G401 (cell line): ENCODE measurements at regions not wholly inside any gene's neighbourhood (a gene's known extent, or its start where the extent isn't known, plus 50 kb on each side); places are given as distances from the start of the nearest gene placed in this dataset.
A peak's percentile ranks its signal among the peaks of the same experiment; 100 is the strongest.

Source experiments
- DNase-seq: peaks from one replicate; pipeline ENCODE4 v3.0.0-alpha.2; 2015; ENCODE audit warnings: low spot score
- in situ Hi-C: cut with HindIII; loops from 2 replicates; pipeline ENCODE4 v1.10.0; 2016; ENCODE audit warnings: low sequenced_read_pairs, mixed read lengths

DNA sequence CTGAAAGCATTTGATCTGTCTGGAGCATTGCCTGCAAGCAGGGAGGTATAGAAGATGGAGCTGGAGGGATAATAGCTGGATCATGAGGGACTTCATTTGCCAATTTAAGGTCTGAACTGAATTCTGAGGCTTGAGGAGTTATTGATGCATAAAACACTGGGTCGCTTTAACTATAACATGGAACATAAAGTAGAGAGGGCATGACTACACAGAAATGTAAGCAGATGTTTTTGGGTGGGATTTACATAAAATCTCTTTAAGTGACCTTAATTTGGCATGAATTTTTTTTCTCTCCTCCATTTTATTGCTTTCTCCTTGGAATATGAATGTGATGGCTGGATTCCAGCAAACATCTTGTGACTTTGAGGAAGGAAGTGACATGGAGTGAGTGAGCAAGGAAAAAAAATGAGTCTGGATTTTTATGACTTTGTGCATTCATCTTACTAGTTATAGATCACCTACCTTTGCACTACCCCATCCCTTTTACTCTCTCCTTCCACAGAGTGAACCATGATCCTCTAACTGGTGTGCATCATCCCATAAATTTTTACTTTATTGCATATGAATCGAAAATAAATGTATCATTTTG lies 356.0 kb downstream of the DUSP6 start:
- in situ Hi-C loops: no loop called here
- no peak for DNase-seq

DNA sequence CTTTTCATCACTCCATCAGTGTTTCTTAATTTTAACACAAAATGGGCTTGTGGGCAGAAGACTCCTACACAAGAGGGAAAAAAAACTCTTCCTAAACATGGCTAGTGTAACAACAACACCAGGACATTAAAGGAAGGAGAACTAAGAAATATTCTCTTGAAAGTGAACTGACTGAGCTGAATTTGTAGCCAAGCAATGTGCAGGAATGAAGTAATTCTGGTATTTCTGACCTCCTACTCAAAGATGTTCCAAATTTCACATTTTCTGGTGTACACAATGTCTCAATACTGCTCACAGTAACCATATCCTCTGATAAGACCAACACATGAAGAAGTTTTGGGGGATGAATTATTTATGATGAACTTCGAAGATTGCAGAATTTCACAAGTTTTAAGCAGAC lies 357.3 kb downstream of the DUSP6 start:
- no peak for DNase-seq
- in situ Hi-C loops: no loop called here

DNA sequence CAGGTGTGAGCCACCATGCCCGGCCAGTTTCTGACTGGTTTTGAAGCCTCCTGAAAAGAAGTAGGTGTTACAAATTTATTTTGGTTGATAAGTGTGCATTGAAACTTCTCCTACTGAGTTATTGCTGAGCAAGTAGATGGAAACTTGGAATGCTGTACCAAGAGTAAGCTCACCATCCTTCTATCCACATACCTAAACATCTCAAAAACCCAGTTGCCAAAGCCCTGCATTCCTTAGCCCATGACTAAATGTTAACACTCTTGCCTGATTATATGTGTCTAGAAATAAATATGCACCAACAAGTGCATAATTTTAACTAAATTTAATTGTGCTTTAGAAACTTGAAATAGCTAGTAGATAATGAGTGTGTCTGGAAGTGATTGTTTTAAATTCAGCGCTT lies 357.8 kb downstream of the DUSP6 start:
- no peak for DNase-seq
- in situ Hi-C loops: no loop called here

DNA sequence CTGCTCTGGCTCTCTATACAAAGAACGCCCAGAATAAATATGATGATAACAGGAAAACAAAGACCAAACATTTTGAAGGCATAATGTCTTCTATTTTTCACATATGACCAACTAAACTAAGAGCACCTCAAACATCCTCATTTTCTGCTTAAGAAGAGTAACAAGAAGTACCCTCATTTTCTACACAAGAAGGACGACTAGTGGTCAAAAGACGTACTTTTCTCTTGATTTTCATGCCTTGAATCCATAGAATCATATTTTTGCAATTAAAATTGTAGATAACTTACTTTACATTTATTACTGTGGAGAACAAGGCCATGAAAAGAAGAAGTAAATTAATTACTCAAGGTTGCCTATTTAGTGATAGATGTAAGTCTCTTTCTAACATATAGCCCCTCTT lies 358.6 kb downstream of the DUSP6 start:
- in situ Hi-C loops: no loop called here
- DNase-seq: peak; percentile 13

DNA sequence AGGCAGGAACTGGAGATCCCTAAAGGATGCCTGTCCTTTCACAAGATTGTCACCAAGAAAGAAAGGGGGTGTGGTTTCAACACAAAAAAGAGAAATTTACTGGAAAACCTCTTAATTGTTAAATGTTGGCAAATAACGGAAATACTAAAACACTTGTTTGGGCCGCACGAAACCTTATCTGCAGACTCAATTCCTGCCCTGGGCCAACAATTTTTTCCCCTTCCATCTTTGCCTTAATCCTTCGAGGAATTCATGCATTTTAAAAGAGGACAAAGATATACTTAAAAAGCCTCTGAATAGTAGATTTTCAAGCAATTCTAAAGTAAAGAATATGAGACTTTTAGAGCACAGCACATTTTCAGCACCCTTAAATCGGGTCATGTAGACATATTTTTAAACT lies 366.2 kb downstream of the DUSP6 start:
- in situ Hi-C loops: no loop called here
- DNase-seq: no peak

DNA sequence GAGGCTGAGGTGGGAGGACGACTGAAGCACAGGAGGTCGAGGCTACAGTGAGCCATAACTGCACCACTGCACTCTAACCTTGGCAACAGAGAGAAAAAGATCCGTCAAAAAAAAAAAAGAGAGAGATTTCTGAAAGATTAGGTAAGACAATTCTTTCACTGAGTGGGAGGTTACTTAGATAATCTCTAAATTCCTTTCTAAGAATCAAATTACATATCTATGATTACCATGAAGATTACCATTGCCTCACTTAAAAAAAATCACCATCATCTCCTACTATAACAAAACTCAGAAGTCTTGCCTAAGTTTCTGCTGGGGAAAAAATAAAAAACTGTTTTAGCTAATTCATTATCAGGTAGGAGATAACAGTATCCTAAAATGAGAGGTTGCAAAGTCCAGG lies 366.7 kb downstream of the DUSP6 start:
- in situ Hi-C loops: no loop called here
- no peak for DNase-seq

DNA sequence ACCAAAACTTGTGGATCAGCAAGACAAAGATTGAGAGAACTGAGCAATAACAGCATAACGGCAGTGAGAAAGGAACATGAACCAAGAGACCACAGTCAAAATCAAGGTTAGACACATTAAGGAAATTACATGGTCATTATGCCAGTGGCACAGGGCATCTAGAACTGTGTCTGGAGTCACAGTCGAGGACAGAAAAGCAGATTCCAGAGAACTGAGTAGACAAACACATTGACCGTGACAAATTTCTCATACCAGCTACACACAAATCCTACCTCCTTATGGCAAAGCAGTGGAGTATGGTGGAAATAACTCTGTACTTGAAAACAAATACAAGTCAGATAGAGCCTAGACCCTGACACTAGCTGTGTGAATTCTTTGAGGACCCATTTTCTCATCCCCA lies 367.3 kb downstream of the DUSP6 start:
- no peak for DNase-seq
- in situ Hi-C loops: no loop called here

DNA sequence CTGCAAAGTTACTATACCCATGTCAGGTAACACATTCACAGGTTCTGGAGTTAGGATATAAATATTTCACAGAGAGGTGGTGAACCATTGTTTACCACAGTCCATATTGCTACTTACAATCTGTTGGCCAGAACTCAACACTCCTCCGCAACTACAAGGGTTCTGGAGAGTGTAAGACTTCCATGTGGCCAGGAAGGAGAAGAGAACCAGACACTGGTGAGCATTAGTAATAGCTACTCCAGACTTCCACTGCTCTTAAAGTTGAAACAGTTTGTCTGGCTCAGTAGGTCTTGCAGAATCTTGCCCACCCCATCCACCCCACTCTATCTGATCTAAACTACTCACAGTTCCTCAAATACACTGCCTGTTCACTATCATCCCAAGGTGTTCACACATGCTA lies 369.6 kb downstream of the DUSP6 start:
- in situ Hi-C loops: no loop called here
- DNase-seq: no peak

DNA sequence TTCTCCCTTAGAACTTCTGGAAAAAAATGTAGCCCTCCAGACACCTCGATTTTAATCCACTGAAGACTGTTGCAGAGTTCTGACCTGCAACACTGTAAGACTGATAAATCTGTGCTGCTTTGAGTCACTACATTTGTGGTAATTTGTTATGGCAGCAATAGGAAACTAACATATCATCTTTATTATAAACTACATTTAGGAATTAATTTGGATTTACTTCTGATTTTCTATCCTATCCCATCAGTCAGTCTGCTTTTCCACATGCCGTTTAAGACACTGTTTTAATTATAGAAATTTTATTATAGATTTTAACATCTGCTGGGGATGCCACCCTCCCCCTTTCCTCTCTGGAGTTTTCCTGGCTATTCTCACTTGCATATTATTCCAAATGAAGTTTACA lies 375.2 kb downstream of the DUSP6 start:
- no peak for DNase-seq
- in situ Hi-C loops: no loop called here

DNA sequence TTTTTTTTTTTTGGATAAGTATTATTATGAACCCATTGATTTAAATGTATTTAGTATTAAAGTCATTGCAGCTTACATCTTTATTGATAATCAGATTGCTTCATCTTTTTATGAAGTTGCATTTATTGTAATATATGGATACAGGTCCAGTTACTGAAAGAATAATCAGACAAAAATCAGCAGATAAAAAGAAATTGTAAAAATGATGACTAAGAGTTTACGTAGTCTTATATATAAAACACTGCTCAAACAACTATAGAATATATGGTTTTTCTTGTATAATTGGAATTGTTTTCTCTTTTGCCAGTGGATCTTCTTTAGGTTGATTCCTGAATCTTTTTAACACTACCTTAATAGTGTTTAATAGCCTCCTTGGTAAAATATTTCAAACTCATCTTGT lies 378.3 kb downstream of the DUSP6 start:
- in situ Hi-C loops: no loop called here
- DNase-seq: no peak

DNA sequence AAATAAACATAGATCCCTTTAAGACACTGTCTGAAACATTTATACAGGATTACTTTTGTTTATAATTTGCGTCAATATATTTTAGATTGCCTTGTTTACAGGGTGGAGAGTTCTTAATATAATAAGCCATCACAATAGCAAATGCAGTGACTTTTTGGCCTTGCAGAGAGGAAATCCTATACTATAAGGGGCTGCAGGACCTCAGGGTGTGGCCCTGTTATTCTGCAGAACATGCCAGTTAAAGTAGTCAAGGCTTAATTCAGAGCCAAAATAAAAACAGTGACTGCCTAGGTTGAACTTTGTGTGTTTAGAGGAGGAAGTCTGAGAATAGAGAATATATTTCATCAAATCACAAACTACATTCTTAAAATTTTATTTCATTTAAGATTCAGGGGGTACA lies 381.6 kb downstream of the DUSP6 start:
- in situ Hi-C loops: no loop called here
- no peak for DNase-seq

DNA sequence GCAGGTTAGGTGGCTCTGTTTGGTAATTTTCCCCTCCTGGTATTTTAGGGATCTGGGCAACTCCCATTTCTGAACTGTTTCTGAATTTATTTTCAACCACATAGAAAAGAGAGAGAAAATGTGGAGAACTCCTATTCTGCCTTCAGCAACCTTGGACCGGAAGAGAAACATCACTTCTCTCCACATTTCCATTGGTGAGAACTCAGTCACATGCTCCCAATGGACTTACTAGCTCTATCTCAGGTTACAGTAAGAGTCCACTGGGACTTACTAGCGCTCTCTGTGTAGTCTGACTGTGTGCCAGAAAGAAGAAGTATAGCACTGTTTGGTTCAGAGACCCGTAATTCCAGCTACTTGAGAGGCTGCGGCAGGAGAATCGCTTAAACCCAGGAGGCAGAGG lies 383.2 kb downstream of the DUSP6 start:
- in situ Hi-C loops: no loop called here
- no peak for DNase-seq

DNA sequence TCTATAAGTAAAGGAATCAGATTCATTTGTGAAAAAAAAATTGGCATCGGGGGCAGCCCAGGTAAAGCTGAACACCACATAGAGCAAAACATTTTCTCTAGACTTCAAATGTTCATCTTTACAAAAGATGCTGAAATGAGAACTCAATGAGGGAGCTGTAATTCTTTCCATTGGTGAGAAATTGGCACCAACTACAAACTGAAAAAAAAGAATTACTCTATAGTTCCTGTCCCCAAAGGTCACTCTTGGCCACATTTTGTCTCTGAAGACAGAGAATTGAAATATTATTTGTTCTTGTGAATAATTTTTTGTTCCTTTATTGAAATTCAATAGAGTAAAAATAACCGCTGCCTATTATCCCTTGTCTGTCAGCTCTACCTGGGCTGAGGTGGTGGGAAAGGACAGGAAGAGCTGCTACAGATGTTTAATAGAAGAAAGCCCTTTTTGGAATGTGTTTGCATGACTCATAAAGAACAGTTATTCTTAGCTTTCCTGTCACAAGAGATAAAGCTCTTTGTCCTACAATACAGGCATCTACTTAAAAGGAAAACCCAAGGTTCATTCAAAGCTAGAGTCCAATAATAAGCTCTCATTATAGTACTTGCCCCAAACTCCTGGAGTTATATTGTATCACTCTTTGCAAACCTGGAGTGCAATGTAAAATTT lies 380.1 kb upstream of the KITLG start:
- no peak for DNase-seq
- in situ Hi-C loops: no loop called here

DNA sequence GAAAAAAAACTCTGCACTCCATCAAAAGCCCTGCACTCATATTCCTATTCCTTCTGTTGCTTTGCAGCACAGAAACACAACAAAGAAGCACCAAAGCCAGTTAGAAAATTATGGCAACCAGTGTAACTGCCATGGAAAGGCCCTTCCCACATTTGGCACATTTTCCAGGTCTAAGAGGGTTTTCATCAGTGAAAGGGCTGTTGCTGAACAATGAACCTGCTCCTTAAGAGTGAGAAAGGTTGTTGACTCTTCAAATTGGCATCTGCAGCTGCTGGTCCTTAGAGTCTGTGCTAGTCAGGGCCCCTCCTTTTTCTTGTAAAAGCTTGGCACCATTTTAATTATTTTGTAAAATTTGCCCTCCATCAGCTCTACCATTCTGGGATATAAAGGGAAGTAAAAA lies 378.7 kb upstream of the KITLG start:
- in situ Hi-C loops: no loop called here
- no peak for DNase-seq

DNA sequence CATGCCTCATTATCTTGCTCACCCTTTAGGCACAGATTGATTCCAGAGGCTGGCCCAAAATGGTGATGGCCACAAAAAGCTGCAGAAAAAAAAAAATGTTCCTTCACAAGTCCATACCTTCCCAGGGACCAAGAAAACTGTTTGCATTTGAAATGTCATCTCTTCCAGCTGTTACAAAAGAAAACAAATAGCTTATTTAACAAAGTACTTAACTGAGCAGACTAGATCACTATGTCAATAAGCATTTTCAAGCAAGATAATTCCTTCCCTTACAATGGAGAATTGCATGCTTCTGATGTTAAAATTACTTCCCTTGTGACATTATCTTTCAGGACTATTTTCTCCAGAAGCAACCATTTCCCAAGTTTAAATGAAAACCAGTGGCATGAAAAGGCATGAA lies 377.9 kb upstream of the KITLG start:
- DNase-seq: no peak
- in situ Hi-C loops: no loop called here

DNA sequence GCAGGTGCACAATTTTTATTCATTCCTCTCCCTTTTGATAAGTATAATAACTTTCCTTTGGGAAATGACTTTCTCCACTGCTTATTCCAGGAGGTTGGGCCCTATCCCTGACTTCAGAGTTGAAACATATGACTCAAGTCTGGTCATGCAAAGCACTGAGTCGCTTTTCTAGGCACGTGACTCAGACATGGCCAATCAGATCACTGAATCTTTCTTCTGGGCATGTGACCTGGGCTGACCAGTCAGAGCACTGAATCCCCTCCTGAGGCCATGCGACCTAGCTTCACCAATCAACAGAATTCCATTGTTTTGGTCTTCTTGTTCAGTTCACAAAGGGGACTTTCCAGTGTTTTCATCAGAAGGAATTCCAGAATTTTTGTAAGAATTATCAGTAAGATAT lies 377.1 kb upstream of the KITLG start:
- in situ Hi-C loops: no loop called here
- no peak for DNase-seq

DNA sequence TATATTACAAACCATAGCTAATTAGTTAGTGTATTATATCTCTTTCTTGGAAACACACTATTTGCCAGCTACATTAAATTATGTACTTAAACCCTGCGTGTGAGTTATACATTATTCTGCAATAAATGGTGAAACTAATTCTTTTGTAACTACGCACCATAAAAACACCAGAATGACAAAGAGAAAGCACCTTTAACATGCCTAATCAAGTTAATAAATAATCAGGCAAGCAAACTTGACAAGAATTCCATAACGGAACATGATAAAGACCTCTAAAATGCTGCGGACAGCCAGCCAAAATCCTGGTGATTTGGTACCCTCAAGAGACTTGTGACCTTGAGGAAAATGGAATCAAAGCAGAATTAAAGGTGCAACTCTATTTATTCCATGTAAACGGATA lies 375.3 kb upstream of the KITLG start:
- no peak for DNase-seq
- in situ Hi-C loops: no loop called here

DNA sequence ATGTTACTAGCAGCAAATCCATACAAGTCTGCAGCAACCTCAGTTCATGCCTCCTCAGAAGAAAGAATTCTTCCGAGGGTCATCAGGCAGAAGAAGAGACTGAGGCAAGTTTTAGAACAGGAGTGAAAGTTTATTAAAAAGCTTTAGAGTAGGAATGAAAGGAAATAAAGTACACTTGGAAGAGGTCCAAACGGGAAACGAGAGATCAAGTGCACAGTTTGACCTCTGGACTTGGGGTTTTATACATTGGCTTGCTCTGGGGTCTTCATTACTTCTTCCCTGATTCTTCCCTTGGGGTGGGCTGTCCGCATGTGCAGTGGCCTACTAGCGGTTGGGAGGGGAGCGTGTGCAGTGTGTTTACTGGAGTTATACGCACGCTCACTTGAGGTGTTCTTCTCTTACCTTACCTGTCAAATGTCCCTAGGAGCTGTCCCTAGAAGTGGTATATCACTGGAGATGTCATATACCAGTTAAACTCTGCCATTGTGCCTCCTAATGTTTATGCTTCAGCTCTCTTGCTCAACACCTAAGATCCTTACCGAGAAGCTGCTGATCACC lies 372.8 kb upstream of the KITLG start:
- no peak for DNase-seq
- in situ Hi-C loops: no loop called here

DNA sequence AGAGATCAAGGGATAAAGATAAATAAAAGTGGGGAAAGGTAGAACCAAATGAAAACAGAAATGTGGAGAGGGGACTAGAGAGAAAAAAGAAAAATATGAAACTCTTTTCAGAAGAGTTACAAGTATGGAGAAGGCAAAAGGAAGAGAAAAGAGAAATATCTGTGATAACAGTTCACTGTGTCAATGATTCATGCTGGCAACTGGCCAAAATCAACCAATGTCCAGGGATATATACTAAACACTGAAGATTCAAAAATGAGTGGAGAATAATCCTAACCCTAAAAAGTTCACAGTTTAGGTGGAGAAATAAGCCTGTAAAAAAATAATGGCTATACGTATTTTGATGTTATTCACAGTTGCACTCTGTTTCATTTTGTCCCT lies 372.3 kb upstream of the KITLG start:
- in situ Hi-C loops: no loop called here
- no peak for DNase-seq

DNA sequence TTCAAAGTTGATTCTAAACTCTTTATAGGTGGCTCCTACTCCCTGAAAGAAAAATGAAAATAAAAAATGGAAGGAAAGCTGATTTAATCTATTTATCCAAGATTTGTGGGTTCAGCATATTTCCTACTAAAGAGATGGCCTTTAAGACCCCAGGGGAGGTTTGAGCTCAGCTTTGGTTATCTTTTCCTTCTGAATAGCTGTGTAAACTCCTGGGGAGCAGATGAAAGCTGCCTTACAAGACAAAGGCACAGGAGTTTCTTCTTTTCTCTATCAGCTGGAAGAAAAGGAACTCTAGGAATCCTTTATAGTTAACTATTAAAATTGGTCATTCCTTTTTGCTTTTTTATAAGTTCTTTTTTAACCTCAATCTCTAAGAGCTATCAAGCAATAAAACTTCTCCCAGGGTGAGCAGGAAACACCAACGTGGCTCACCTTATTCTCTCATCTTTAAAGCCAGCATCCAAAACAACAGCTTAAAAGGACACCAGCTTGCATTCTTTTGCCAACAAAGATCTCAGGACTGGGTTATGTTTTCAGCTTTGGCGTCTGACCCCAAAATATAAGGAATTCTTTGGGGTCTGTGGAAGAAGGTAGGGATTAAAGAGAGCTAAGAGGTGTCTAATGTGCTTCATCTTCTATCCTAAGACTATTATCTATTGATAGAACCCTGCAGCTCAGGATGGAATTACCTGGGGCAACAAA lies 371.7 kb upstream of the KITLG start:
- DNase-seq: no peak
- in situ Hi-C loops: no loop called here

DNA sequence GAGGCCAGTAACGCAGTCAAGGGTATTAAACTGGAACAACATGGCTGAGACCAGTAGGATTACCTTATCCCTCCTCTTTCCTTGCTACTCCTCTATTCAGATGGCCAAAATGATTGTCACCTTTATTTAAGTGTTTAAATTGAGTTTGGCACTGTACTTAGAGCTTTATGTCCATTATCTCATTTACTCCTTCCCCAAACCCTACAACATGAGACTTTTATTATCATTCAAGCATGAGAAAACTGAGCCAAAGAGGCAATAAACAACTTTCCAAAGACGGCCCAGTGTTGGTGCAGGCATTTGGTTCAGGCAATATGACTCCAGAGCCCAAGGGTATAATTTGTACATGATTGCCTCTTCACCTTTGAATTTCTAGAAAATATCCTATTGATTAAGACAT lies 370.9 kb upstream of the KITLG start:
- DNase-seq: no peak
- in situ Hi-C loops: no loop called here
